GM21381 (cell line): ENCODE measurements at regions not wholly inside any gene's neighbourhood (a gene's known extent, or its start where the extent isn't known, plus 50 kb on each side); places are given as distances from the start of the nearest gene placed in this dataset.

Source experiments
- ATAC-seq: cut with Tn5 transposase; IDR thresholded peaks from one replicate; pipeline ENCODE4 v1.9.1; 2021; ENCODE audit warnings: mild to moderate bottlenecking, moderate library complexity; ENCODE audit not compliant: unreplicated experiment

DNA sequence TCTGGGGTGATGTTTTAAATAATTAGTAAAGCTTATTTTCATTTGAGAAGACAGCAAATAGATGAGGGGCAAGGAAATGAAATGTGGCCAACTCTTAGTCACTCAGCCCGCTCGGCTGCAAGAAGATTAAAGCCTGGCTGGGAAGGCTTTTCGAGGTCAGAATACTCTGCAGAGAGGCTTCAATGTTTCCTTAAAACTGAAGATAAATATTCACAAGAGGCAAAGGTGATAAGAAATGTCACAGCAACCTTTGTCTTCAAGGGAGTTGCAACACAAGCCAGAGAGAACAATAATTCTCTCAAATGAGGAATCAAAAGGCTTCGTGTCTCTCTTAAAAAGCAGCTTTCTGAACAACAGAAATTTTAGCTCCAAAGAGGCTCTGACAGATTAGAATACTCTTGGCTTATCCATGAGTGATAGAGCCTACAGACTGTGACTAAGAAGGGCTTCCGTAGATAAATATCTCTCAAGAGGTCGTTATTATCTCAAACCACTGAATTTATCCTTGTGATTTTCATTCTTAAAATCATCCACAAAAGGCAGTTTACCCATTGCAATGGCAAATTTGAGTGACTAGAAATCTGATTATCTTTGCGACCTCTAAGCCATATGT, 92.5 kb downstream of the KLF6 start:
- ATAC-seq = no peak

- no peak for ATAC-seq
Measured at GRCh38 chr10:3691482-3691881, 93.5 kb downstream of the KLF6 start.

GRCh38 chr10:3689871-3690510, 95.0 kb downstream of the KLF6 start:
- ATAC-seq = no peak

GRCh38 chr10:3687510-3688081, 97.4 kb downstream of the KLF6 start:
- no peak for ATAC-seq

GRCh38 chr10:3685384-3685783, 99.6 kb downstream of the KLF6 start:
- ATAC-seq = no peak

GRCh38 chr10:3684891-3685290, 100.1 kb downstream of the KLF6 start:
- no peak for ATAC-seq

DNA sequence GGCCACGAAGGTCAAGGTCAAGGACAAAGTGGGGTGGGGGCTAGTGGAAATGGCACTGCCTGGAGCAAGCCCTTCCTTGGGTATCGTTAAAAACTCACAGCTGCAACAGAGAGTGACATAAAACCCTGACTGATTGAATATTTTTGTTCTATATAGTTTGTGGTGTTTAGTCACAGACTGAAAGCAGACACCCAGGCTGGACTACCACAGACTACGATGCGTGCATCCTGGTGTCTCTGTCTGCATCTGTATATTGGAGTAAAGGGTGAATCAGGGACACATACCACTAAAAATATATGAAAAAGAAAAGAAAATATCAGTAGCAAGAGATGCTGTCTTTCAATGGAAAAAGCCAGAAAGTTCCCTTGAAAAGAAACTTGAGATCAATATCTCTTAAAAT, 101.4 kb downstream of the KLF6 start:
- ATAC-seq = no peak

GRCh38 chr10:3682745-3683144, 102.3 kb downstream of the KLF6 start:
- no peak for ATAC-seq

DNA sequence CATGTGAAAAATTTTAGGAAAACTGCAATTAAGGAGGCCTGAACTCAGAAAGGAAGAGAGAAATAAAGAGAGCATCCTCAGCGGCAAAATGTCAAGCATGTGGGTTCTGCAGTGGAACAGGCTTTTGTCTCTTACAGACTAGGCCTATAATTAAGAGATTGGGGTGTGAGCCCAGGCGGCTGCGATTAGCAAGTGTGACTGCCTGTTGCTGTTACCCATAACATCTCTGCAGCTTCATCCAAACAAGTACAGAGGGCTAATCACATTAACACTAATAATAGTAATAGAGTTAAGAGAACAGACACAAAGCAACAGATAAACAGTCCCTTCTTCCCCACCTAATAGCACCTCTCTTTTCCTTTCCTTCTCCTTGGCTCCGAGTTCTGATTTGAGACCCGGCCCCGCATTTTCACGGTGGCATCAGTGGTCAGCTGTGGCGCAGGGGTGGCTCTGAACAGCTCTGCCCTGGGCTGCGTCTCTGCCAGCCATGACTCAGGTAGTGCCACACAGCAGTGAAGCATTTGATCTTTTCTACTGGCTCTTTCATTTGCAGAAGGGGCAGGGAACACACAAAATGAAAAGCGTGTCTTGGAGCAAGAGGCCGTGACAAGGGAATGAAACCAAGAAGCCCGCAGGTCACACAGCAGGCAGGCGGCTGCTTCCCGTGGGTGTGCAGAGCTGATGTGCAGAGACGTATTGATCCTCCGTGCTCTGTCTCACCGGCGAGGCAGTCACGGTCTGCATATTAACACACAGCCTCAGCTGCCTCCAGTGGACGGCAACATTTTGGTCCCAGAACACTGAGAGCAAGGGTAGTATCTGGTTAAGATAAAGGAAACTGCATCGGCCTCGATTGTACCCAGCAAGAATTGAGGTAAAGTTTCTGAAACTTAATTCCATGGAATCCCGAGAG, 103.1 kb downstream of the KLF6 start:
- ATAC-seq = no peak

DNA sequence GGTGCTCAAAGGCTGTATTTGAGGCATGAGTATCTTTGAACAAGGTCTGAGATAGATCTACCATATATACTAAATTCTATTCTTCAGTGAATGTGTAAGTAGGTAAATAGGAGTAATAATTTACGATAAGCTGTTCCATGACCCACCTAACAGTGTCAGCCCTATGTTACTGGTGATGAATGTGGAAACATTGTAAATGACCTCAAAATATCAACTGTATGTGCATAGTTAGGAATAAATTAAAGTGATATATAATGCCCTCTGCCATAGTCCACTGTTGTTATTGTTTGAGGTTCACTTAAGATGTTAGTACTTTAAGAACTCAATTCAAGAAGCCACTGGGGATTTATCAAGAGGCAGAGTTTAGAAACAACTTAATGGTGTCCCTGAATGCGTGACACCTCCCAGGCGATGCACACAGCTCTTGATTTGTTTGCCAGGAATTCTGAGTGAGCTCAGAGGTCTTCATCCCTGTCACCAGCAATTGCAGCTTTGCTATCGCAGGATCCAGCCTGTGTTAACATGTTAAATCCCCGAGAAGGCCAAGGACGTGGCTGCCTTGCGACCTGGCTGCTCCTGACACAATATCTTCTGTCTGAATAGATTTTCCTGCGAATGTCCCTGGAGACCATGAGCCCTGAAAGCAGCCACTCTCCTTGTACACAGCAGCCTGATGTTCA, 104.9 kb downstream of the KLF6 start:
- no peak for ATAC-seq

DNA sequence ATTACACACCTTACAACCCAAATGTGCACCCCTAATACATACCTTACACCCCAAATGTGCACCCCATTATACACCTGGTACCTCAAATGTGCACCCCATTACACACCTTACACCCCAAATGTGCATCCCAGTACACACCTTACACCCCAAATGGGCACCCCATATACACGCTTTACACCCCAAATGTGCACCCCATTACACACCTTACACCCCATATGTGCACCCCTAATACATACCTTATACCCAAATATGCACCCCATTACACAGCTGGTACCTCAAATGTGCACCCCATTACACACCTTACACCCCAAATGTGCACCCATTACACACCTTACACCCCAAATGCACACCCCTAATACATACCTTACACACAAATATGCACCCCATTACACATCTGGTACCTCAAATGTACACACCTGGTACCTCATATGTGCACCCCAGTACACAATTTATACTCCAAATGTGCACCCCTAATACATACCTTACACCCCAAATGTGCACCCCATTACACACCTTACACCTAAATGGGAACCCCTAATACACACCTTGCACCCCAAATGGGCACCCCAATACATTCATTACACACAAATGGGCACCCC, 106.3 kb downstream of the KLF6 start:
- ATAC-seq = no peak

GRCh38 chr10:3676564-3676963, 108.4 kb downstream of the KLF6 start:
- ATAC-seq = no peak

GRCh38 chr10:3672220-3672619, 112.8 kb downstream of the KLF6 start:
- no peak for ATAC-seq

- ATAC-seq = no peak
Measured at GRCh38 chr10:3671386-3671955, 113.5 kb downstream of the KLF6 start.

- ATAC-seq = no peak
Measured at GRCh38 chr10:3668966-3669330, 116.1 kb downstream of the KLF6 start.

DNA sequence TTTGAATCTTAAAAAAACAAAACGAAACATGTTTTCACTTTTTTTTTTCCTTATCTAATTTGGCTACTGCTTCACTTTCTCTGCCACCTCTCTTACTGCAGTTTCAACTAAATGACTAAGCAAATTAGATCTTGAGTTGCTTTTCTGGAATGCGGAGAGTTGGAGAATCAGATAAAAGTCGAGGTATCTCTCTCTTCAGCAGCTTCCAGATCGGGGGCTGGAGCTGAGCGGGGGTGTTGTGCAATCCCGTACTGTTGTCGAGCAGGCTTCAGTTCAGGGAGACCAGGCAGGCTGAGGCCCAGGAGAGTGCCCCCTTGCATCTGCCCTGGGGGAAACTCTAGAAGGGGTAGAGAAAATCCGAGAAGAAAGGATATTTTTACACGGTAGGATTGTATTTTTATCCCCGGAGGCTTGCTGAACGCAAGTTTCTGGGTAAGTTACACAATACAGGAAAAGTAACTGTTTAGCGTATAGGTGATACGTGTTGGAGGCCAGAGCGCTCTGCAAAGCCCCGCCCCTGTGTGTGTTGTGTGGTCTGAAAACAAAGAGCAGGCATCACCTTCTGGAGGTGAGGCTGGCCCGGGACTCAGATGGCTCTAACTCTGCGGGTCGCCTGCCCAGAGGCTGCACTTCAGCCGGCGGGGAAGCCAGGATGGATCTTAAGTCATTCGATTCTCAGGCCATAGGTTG, 116.6 kb downstream of the KLF6 start:
- no peak for ATAC-seq

DNA sequence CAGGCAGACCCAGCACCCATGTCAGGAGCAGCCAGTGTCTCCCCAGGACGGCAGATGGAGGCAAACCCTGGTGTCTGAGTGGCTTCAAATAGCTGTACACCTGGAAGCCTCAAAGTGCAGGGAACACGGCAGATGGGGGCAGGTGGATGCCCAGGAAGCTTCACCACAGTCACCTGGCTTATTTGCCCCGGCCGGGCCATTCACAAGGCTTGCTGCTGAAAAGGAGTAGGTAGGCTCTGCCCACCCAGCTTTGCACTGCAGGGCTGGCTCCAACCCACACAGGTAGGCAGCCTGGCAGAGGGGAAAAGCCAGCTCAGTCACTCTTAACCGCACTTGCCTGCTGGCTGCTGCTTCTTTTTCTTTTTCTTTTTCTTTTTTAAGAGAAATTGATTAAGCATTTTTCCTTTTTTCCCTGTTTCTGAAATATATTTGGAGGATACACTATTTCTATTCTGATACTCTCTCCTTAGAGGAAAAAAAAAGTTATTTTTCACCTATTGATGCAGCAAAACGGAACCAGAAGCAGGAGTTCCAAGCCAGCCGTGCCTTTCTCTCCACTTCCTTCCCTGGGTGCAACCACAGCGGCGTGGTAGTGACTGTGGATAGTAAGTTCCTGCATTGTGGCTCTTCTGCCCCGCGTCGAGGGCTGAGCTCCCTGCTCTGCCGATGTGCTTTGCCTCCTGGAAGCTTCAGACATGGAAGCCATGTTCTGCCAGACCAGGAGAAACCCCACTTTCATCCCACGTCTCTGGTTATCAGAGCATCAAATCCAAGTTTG, 118.3 kb downstream of the KLF6 start:
- no peak for ATAC-seq

DNA sequence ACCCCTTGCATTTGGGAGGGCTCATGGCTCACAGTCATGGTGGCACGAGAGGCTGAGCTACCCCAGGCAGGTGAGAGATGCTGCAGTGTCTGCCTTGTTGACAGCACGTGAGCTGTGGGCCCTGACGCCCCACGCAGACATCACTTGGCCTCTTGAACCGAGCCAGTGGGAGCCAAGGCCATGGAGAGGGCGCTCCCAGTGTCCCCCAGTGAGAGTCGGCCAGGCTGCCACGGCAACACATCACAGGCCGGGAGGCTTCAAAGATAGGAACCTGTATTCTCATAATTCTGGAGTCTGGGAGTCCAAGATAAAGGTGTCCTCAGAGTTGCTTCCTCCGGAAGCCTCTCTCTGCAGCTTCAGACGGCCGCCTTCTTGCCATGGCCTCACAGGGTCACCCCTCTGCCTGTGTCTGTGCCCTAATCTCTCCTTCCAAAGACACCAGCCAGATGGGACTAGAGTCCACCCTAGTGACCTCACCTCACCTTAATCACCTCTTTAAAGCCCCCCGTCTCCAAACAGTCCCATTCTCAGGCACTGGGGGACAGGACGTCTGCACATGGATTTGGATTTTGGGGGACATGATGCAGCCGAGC, 119.6 kb downstream of the KLF6 start:
- no peak for ATAC-seq

GRCh38 chr10:3662775-3663174, 122.2 kb downstream of the KLF6 start:
- ATAC-seq = no peak
